Upper lobe of right lung (tissue), 1 donor: ENCODE measurements at regions not wholly inside any gene's neighbourhood (a gene's known extent, or its start where the extent isn't known, plus 50 kb on each side); places are given as distances from the start of the nearest gene placed in this dataset.

ENCODE experiments used
- ATAC-seq: fragments of 200-7000 bp; cut with Tn5 transposase; one replicate; pipeline ENCODE4 v1.9.1; 2020; ENCODE audit warnings: mild to moderate bottlenecking, moderate library complexity
- DNase-seq: peaks from one replicate; pipeline ENCODE4 v3.0.0-alpha.2; 2020
- H3K27ac ChIP-seq: fragments of 200-600 bp; one replicate; pipeline ENCODE4 v1.8.0; 2022
- H3K27me3 ChIP-seq: fragments of 200-600 bp; one replicate; pipeline ENCODE4 v1.8.0; 2022; ENCODE audit warnings: mild to moderate bottlenecking
- H3K36me3 ChIP-seq: fragments of 200-600 bp; one replicate; pipeline ENCODE4 v1.8.0; 2022
- H3K4me1 ChIP-seq: fragments of 200-600 bp; one replicate; pipeline ENCODE4 v1.8.0; 2022
- H3K4me3 ChIP-seq: fragments of 200-600 bp; one replicate; pipeline ENCODE4 v1.8.0; 2022; ENCODE audit warnings: mild to moderate bottlenecking
- H3K9me3 ChIP-seq: fragments of 200-600 bp; one replicate; pipeline ENCODE4 v1.8.0; 2022
- intact Hi-C: fragments of 100-400 bp; cut with DNase I; formaldehyde crosslinking; loops from one replicate; pipeline ENCODE4 v1.11.0; 2022
- TF ChIP-seq, protein P1 (sequence below): fragments of 200-600 bp; IDR thresholded peaks from one replicate; pipeline ENCODE4 v1.8.0; 2022; ENCODE audit warnings: antibody characterized with exemption
- donor health status: DM: no; HTN: yes; CAD: no; lungs with severe emphysema.

DNA sequence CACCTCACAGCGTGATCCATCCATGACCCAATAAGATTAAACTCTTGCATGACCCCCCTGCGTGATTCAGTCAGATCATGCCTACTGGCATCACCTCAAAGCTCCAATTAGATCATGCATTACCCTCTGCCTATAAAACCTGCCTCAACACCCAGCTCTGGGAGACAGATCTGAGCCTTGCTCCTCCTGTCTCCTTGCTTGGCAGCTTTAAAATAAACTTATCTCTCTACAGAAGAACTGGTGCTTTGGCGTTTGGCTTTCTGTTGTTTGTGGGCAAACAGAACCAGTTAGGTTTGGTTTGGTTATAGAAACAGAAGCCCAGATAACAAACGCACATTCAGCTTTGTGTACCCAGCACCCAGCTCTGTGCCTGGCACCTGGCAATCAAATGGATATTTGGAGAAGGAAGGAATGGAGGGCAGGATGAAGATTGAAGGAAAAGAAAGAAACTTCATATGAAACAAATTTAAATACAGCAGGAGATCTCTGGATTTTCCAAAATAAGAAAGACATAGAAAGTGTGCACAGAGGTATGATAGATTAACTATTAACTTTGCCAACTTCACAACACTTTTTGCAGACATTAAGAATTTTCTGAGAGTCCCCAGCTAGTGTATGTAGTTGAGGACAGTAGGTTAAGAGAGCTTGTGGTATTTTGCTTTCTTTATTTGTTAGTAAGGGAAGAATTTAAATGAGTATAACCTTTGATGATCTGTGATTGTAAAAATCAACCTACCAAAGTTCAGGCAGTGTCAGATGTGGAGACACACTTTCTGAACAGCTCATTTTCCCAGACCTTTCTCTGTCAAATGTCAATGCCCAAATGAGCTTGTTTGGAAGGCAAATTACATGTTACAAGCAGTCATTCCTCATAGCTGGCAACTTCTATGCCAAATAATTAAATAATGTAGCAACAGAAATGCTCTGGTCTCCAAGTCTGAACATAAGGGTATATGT is 102.1 kb upstream of the ASTN2 start:
- no peak for ATAC-seq
- Histone ChIP-seq H3K9me3 (no peaks in the 10 kb centered on the region), H3K4me3 (no peak overlapping the region), H3K27me3 (no peaks in the 10 kb centered on the region), H3K36me3 (no peaks in the 10 kb centered on the region), H3K27ac (no peak overlapping the region), H3K4me1 (no peaks in the 10 kb centered on the region)
- DNase-seq = no peak
- intact Hi-C loops = no loop called here
- TF ChIP-seq, protein P1, sequence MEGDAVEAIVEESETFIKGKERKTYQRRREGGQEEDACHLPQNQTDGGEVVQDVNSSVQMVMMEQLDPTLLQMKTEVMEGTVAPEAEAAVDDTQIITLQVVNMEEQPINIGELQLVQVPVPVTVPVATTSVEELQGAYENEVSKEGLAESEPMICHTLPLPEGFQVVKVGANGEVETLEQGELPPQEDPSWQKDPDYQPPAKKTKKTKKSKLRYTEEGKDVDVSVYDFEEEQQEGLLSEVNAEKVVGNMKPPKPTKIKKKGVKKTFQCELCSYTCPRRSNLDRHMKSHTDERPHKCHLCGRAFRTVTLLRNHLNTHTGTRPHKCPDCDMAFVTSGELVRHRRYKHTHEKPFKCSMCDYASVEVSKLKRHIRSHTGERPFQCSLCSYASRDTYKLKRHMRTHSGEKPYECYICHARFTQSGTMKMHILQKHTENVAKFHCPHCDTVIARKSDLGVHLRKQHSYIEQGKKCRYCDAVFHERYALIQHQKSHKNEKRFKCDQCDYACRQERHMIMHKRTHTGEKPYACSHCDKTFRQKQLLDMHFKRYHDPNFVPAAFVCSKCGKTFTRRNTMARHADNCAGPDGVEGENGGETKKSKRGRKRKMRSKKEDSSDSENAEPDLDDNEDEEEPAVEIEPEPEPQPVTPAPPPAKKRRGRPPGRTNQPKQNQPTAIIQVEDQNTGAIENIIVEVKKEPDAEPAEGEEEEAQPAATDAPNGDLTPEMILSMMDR = no peak

DNA sequence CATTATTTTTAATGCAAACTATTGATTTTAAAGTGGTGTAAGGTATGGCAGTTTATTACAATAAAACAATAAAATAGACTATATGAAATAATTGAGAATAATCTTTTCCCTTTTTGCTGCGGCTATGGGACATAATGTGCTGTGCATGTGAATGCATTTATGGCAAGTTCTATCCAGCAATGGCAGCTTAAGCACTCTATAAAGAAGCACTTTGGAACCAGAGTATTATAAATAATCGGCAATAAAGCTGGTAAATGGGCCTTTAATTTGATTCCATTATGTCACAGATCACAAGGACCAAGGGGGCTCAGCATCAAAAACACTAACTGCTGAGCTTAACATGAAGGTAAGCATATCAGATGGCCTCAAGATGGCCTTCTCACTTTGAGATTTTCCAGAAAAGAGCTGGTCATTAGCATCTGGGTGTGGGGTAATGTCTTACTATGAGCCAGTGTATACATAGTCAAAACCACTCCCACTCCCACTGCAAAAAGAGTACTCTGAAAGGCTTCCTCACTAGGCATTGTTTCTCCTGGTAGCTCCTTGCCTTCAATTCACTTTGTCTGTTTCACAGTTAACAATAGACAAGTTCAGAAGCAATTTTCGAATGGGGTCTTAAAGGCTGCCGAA is 97.1 kb upstream of the ASTN2 start:
- DNase-seq = no peak
- Histone ChIP-seq H3K36me3 (no peaks in the 10 kb centered on the region), H3K4me1 (no peaks in the 10 kb centered on the region), H3K4me3 (no peak overlapping the region), H3K27me3 (peaks cover 9% of the 10 kb centered on the region), H3K27ac (no peak overlapping the region), H3K9me3 (no peaks in the 10 kb centered on the region)
- no peak for ATAC-seq
- intact Hi-C loops = no loop called here
- TF ChIP-seq, protein P1 = no peak

DNA sequence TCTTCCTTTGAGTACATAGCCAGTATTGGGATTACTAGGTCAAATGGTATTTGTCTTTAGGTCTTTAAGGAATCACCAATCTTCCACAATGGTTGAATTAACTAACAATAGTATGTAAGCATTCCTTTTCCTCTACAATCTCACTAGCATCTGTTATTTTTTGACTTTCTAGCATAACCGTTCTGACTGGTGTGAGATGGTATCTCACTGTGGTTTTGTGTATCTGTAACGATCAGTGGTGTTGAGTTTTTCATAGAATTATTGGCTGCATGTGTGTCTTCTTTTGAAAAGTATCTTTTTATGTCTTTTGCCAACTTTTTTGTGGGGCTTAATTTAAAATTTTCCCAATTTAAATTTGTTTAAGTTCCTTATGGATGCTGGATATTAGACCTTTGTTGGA is 81.5 kb upstream of the ASTN2 start:
- intact Hi-C loops = no loop called here
- no peak for ATAC-seq
- TF ChIP-seq, protein P1 = no peak
- no peak for DNase-seq
- Histone ChIP-seq H3K27ac (no peak overlapping the region), H3K27me3 (no peaks in the 10 kb centered on the region), H3K36me3 (no peaks in the 10 kb centered on the region), H3K4me1 (no peaks in the 10 kb centered on the region), H3K4me3 (no peak overlapping the region), H3K9me3 (no peaks in the 10 kb centered on the region)

DNA sequence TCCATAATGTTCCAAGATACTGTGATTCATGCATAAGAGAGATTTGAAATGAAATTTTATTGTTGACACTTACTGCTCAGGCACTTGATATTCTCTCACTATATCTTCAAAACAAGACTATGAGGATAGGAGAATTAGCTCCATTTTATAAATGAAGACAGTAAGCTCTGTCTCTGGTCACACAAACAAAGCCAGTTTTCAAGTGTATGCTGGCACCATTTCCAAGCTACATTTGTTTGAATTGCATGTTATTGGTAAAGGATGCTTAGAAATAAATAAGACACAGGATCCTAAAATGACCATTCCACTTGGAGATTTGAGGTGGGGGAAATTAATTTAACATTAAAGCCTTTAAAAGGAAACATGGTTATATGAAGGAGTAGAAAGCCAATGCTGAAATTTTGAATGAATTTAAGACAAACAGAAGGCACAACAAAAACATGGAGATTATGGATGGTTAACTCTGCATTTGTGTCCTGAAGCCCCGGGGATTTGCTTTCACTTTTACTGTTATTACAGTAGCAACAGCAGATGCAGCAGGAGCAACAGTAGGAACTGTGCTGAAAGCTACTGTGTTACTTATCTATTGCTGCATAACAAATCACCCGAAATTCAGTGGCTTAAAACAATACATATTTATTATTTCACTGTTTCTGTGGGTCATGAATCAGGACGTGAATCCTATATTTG is 79.7 kb upstream of the ASTN2 start:
- Histone ChIP-seq H3K4me1 (no peaks in the 10 kb centered on the region), H3K4me3 (peak overlapping the region; percentile 9), H3K36me3 (no peaks in the 10 kb centered on the region), H3K9me3 (no peaks in the 10 kb centered on the region), H3K27me3 (no peaks in the 10 kb centered on the region), H3K27ac (no peak overlapping the region)
- DNase-seq = no peak
- intact Hi-C loops = no loop called here
- TF ChIP-seq, protein P1 = no peak
- no peak for ATAC-seq

DNA sequence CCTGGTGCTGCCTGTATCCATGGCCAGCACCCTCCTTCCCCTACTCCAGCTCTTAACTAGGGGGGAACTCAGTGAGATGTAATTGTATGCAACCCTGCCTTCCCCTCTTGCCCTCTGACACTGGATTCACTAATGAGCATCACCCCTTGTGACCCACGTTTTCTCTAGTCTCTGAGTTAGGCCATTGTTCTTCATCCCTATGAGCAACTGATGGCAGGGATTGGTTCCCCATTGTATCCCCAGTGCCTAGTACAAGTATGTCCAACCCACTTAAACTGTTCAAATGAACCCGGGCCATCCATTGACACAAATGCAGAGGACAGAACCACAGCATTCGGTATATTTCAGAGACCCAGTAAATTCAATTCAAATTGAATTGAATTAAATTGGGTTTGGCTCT is 77.6 kb upstream of the ASTN2 start:
- Histone ChIP-seq H3K27ac (no peak overlapping the region), H3K9me3 (no peaks in the 10 kb centered on the region), H3K4me1 (no peaks in the 10 kb centered on the region), H3K27me3 (no peaks in the 10 kb centered on the region), H3K36me3 (no peaks in the 10 kb centered on the region), H3K4me3 (no peak overlapping the region)
- TF ChIP-seq, protein P1 = no peak
- DNase-seq (no peak), ATAC-seq (no peak)
- intact Hi-C loops = no loop called here
